IPS-18a (cell line): ENCODE measurements at regions not wholly inside any gene's neighbourhood (a gene's known extent, or its start where the extent isn't known, plus 50 kb on each side); places are given as distances from the start of the nearest gene placed in this dataset.

Source experiments
- H3K27ac ChIP-seq: one replicate; pipeline ENCODE4 v1.5.1; 2013; ENCODE audit warnings: low read length
- H3K27me3 ChIP-seq: one replicate; pipeline ENCODE4 v1.6.1; 2013; ENCODE audit warnings: mild to moderate bottlenecking, low read length; ENCODE audit not compliant: control insufficient read depth, insufficient read depth
- H3K36me3 ChIP-seq: one replicate; pipeline ENCODE4 v1.6.1; 2013; ENCODE audit warnings: low read depth, low read length; ENCODE audit not compliant: control insufficient read depth
- H3K4me1 ChIP-seq: one replicate; pipeline ENCODE4 v1.6.1; 2013; ENCODE audit warnings: low read depth, low read length; ENCODE audit not compliant: control insufficient read depth
- H3K4me3 ChIP-seq: one replicate; pipeline ENCODE4 v1.5.1; 2013; ENCODE audit warnings: low read length
- H3K9ac ChIP-seq: one replicate; pipeline ENCODE4 v1.6.1; 2013; ENCODE audit warnings: mild to moderate bottlenecking, low read length, moderate library complexity
- H3K9me3 ChIP-seq: one replicate; pipeline ENCODE4 v1.6.1; 2013; ENCODE audit warnings: low read depth, low read length; ENCODE audit not compliant: control insufficient read depth

DNA sequence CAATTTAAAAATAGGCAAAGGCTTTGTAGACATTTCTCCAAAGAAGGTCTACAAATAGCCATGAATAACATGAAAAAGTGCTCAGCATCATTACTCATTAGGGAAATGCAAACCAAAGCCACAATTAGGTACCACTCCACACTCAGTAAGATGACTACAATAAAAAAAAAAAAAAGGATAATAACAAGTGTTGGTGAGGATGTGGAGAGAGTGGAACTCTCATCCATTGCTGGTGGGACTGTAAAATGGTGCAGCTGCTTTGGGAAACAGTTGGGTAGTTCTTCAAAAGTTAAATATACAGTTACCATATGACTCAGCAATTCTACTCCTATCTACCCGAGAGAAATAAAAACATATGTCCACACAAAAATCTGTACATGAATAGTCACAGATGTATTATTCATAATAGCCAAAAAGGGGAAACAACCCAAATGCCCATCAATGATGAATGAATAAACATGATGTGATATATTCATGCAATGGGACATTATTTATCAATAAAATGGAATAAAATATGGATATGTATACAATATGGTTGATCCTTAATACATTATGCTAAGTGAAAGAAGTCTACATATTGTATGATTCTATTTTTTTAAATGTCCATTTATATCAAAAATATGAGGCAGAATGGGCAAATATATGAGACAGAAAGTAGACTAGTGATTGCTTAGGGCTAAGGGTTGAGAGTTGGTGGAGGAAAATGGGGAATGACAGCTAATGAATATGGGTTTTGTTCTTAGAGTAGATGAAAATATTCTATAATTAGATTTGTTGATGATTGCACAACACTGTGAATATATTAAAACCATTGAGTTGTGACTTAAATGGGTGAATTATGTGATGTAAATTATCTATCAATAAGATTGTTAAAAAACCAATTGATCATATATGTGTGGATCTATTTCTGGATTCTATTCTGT, 66.1 kb upstream of the SMAD3 start:
- no peaks in the 10 kb centered on the region for H3K4me1 ChIP-seq
- H3K36me3 ChIP-seq, result no peaks in the 10 kb centered on the region
- H3K27ac ChIP-seq, result no peak overlapping the region
- H3K9ac ChIP-seq, result no peak overlapping the region
- no peaks in the 10 kb centered on the region for H3K9me3 ChIP-seq
- no peak overlapping the region for H3K4me3 ChIP-seq
- H3K27me3 ChIP-seq, result no peaks in the 10 kb centered on the region

DNA sequence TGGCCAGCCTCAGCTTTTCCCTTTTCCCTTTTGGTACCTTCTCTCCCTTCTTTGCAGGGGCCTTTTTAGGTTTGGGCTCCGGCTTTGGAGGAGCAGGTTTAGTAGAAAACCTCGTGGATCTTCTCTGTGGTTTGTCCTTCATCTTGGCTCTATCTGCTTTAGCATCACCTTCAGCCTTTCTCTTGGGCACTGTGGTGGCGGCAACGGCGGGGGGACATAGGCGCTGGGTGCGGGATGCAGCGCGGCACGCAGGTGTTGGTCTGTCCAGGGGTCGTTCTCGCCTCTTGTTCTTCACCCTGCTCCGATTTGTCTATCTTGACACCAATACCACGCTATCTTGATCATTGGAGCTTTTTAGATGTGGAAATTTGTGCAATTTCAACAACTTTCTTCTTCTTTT, 64.5 kb upstream of the SMAD3 start:
- Histone ChIP-seq H3K9ac (no peak overlapping the region), H3K9me3 (no peaks in the 10 kb centered on the region), H3K4me1 (no peaks in the 10 kb centered on the region), H3K4me3 (no peak overlapping the region), H3K27ac (no peak overlapping the region), H3K36me3 (no peaks in the 10 kb centered on the region), H3K27me3 (no peaks in the 10 kb centered on the region)

DNA sequence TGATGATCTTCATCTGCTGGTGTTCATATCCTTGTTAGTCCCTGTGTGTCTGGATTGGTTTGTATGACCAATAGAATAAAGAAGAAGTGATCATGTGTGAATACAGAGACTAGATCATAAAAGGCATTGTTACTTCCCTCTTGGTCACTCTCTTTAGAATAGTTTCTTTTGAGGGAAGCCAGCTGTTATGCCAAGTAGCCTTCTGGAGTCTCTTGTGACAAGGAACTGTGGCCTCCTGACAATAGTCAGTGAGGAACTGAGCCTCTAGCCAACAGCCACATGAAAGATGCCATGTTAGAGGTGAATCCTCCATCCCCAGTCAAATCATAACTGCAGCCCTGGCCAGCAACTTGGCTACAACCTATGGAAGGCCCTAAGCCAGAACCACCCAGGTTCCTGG, 63.0 kb upstream of the SMAD3 start:
- H3K9ac ChIP-seq, result no peak overlapping the region

DNA sequence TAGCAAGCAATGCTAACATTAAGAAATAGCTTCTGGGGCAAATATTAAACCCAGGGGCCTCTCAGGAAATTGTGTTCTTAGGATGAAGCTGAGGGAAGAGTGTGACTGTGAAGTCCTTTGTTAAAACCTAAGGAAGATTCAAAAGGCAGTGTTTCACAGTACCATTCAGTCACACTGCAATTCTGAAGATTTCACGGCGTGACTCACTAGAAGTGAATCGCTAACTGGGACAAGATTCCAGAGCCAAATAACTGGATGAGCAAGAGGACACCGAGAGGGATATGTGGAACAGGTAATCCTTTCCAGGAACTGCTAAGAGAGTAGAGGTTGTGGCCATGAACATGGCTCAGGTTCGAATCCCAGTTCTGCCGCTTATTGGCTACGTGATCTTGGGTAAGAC, 61.8 kb upstream of the SMAD3 start:
- Histone ChIP-seq H3K36me3 (no peaks in the 10 kb centered on the region), H3K4me3 (no peak overlapping the region), H3K27ac (no peak overlapping the region), H3K9me3 (no peaks in the 10 kb centered on the region), H3K4me1 (no peaks in the 10 kb centered on the region), H3K27me3 (no peaks in the 10 kb centered on the region), H3K9ac (no peak overlapping the region)

More for the DNA sequence above, 63.0 kb upstream of the SMAD3 start:
- no peaks in the 10 kb centered on the region for H3K4me1 ChIP-seq
- H3K9me3 ChIP-seq, result no peaks in the 10 kb centered on the region
- no peaks in the 10 kb centered on the region for H3K36me3 ChIP-seq
- H3K4me3 ChIP-seq, result no peak overlapping the region
- H3K27ac ChIP-seq, result no peak overlapping the region
- H3K27me3 ChIP-seq, result no peaks in the 10 kb centered on the region

DNA sequence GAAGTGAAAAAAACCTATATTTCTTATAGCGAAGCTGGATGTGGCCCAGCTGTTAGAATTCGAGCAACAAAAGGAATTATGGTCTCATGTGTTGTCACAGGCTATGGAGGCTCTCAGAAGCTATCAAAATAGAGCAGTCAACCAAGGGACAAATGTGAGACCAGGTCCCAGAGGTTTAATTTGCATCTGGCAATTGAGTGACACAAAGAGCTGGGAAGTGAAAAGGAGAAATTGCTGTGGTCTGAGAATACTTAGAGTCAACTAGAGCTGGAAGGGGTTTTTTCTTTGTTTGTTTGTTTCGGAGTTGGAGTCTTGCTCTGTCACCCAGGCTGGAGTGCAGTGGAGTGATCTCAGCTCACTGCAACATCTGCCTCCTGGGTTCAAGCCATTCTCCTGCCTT, 61.3 kb upstream of the SMAD3 start:
- H3K9ac ChIP-seq, result no peak overlapping the region
- H3K27ac ChIP-seq, result no peak overlapping the region
- no peaks in the 10 kb centered on the region for H3K4me1 ChIP-seq
- no peaks in the 10 kb centered on the region for H3K36me3 ChIP-seq
- no peaks in the 10 kb centered on the region for H3K9me3 ChIP-seq
- H3K27me3 ChIP-seq, result no peaks in the 10 kb centered on the region
- no peak overlapping the region for H3K4me3 ChIP-seq

DNA sequence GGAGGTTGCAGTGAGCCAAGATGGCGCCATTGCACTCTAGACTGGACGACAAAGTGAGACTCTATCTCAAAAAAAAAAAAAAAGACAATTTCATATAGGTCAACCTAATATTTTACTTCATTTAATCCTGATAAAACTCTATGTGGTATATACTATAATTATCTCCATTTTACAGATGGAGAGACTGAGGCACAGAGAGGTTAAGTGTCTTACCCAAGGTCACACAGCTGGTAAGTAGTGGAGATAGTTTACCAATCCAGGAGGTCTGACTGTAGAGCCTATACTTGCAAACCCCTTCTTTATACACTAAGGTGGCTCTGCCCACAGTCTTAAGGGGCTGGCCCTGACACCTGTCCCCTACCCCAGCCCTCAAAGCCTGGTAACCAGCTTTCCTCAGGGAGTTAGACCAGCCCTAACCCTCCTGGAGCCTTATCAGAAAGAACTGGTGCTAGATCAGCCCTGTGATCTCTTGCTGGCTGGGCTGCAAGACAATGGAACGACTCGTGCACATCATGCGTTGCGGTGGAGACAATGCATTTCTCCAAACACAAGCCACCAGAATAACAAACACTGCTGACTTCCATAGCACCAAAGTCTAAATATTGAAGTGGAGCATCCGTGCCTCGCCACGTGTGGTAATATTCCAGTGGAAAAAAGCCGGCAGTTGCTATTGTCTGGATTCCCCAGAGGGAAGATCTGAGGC, 60.0 kb upstream of the SMAD3 start:
- Histone ChIP-seq H3K9me3 (no peaks in the 10 kb centered on the region), H3K4me3 (no peak overlapping the region), H3K27ac (no peak overlapping the region), H3K9ac (no peak overlapping the region), H3K27me3 (no peaks in the 10 kb centered on the region), H3K4me1 (no peaks in the 10 kb centered on the region), H3K36me3 (no peaks in the 10 kb centered on the region)

DNA sequence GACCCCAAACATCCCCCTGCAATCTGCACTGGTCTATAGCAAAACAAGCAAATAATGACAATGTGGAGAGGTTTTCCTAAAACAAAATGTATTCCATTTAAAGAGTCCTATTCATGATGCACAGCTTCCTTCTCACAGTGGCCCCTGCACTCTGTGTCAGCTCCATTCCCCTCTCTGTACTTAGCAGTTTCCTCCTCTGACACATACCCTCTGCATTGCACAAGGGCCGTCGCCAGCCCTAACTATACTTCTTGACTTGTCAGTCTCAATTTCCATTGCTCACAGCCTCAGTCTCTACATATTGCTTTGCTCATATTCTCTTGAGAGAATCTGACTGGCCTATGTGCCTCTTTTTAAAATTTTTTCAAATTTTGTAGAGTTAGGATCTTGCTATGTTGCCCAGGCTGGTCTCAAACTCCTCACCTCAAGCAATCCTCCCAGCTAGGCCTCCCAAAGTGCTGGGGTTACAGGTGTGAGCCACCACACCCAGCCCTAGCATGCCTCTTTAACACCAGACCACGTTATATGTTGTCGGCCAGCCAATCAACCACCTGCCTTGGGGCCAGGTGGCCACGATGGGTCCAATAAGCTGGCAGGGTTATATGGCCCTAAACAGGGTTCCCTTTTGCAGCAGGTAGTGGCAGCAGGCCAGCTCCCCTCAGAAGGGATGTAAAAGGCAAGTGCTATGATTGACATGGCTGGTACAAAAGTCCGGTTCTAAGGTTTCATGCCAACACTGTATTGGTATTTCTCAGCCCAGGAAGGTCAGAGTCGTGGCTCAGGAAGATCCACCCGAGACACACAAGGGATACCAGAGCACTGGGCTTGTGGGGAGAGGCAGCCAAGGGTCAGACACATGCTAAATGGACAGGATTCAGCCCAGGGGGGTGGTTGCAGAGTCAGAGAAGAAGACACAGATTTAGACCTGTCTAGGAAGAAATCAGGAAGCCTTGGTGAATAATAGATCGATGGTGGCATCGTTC, 59.0 kb upstream of the SMAD3 start:
- Histone ChIP-seq H3K4me3 (no peak overlapping the region), H3K27ac (no peak overlapping the region), H3K9me3 (no peaks in the 10 kb centered on the region), H3K4me1 (peaks cover 4% of the 10 kb centered on the region), H3K36me3 (no peaks in the 10 kb centered on the region), H3K27me3 (no peaks in the 10 kb centered on the region), H3K9ac (no peak overlapping the region)

DNA sequence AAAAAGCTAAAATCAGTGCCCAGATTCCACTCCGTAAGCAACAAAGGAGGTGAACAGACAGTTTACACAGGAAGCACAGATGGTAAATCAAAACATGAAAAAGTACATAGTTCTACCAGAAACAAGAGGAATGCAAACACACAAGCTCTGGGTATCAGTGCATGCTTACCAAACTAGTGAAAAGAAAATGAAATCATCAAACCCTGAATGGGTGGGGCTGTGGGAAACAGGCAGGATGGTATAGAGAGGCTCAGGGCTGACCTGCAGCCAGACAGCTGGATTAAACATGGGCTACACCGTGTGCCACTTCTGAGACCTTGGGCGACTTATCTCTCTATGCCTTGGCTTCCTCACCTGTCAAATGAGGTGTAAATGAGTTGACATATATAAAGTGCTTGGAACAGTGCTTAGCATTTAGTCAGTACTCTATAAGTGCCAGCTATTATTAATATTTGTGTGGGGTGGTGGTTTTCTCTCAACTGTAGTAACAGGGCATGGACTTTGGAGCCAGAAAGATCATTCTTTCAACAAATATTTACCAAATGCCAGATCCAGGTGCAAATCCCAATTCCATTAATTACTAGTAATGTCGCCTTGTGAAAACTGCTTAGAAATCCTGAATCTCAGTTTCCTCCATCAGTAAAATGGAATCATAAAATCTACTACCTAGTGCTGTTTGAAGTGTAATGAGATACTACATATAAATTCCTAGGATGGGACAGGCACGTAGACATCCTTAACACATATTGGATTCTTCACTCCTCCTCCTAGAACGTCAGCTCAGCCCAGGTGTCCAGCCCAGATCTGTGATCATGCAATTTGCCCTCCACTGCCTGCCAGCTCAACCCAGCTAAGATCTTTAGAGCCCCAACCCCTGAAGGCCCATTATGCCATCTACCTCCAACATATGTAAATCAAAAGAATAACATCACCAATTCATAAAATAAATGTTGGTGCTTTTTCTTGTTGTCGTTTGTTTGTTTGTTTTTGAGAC, 55.5 kb upstream of the SMAD3 start:
- Histone ChIP-seq H3K9ac (no peak overlapping the region), H3K9me3 (no peaks in the 10 kb centered on the region), H3K27ac (no peak overlapping the region), H3K4me3 (no peak overlapping the region), H3K27me3 (no peaks in the 10 kb centered on the region), H3K4me1 (peaks cover 15% of the 10 kb centered on the region), H3K36me3 (no peaks in the 10 kb centered on the region)

DNA sequence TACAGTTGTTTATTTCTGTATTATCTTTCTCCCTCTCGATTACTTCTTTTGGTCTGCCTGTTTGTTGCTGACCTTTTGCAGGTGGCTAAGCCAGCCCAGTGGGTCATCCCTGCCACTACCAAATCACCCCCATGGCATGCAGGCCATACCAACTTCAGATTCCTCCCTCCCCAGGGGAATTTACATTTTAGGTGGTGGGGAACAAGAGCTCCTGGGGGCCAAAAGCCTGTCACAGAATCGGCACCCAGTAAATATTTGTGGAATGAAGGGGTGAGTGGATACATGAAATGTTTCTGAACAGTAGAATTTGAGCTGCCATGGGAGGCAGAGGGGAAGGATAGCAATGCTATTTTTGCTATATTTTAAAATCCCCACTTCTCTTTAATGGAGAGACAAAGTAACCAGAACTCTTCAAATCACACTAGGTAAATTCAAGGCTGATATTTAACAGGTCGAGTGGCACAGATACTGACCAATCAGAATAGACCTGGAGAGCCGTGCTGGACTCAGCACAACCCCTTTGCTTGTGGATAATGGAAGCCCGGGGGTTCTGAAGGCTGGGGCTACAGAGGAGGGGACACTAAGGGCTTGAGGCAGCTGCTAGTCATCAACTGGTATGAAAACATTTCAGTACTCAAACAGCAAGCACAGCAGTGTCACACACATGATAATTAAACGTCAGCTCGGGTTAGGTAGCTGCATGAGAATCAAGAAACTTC, 54.3 kb upstream of the SMAD3 start:
- Histone ChIP-seq H3K27ac (no peak overlapping the region), H3K36me3 (no peaks in the 10 kb centered on the region)

DNA sequence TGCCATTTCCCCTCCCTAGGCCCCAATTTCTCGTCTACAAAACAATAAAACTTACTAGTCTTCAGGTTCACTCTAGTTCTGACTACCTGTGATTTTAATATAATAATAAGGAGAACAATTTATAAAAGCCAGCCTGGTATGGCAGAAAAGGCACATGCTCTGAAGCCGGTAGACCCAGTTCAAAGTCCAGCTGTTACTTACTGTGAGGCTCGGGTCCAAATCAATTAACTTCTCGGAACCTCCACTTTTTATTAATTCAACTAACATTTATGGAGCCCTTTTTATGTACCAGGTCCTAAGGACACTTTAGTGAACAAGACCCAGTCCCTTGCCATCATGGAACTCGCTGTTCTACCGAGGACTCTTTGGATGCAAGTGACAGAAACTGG, 53.8 kb upstream of the SMAD3 start:
- no peaks in the 10 kb centered on the region for H3K27me3 ChIP-seq
- no peak overlapping the region for H3K4me3 ChIP-seq
- H3K9me3 ChIP-seq, result no peaks in the 10 kb centered on the region
- no peak overlapping the region for H3K27ac ChIP-seq
- H3K9ac ChIP-seq, result no peak overlapping the region
- no peaks in the 10 kb centered on the region for H3K36me3 ChIP-seq
- H3K4me1 ChIP-seq, result peaks cover 15% of the 10 kb centered on the region

More for the DNA sequence above, 54.3 kb upstream of the SMAD3 start:
- peaks cover 15% of the 10 kb centered on the region for H3K4me1 ChIP-seq
- H3K9me3 ChIP-seq, result no peaks in the 10 kb centered on the region
- H3K9ac ChIP-seq, result no peak overlapping the region
- no peaks in the 10 kb centered on the region for H3K27me3 ChIP-seq
- no peak overlapping the region for H3K4me3 ChIP-seq
